ENCODE measurements at regions not wholly inside any gene's neighbourhood (a gene's known extent, or its start where the extent isn't known, plus 50 kb on each side); places are given as distances from the start of the nearest gene placed in this dataset.

DNA sequence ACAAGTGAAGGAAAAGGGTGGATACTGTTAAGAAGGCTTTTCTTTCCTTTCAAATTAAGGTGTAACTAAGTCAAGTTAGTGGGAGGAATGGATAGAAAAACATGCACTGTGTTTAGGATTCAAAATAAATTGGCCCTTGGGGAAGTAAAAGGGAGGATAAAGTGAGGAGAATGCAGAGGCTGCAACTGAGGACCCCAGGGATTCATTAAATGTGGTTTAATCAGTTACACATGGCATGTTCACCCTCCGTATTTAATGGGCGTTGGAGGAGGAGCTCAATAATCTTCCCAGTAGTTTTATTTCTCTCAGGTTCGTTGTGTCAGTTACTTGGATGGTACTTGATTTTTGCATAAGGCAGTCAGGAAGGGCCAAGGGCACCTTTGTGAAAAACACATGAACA lies 966.3 kb downstream of the JRKL start:
- DNase-seq = no peak
- WGBS, 2 donors = 68 to 73% methylated on average over 3 of the region's 3 CpGs

GRCh38 chr11:97359016-97359415 lies 969.2 kb downstream of the JRKL start:
- 89 to 90% methylated on average over 4 of the region's 4 CpGs for WGBS, 2 donors
- Histone ChIP-seq H3K36me3 (no peaks in the 10 kb centered on the region), H3K4me3 (no peak overlapping the region), H3K27me3 (no peaks in the 10 kb centered on the region), H3K27ac (no peak overlapping the region), H3K4me1 (no peaks in the 10 kb centered on the region), H3K9me3 (peaks cover 0 to 3% (median 0%) of the 10 kb centered on the region in 4 donors)
- TF ChIP-seq EP300 (IDR thresholded peaks at IDR 0.05) (no peak), POLR2A (IDR thresholded peaks at IDR 0.05) (no peak), POLR2AphosphoS5 (IDR thresholded peaks at IDR 0.05) (no peak)
- TF ChIP-seq, protein P1, sequence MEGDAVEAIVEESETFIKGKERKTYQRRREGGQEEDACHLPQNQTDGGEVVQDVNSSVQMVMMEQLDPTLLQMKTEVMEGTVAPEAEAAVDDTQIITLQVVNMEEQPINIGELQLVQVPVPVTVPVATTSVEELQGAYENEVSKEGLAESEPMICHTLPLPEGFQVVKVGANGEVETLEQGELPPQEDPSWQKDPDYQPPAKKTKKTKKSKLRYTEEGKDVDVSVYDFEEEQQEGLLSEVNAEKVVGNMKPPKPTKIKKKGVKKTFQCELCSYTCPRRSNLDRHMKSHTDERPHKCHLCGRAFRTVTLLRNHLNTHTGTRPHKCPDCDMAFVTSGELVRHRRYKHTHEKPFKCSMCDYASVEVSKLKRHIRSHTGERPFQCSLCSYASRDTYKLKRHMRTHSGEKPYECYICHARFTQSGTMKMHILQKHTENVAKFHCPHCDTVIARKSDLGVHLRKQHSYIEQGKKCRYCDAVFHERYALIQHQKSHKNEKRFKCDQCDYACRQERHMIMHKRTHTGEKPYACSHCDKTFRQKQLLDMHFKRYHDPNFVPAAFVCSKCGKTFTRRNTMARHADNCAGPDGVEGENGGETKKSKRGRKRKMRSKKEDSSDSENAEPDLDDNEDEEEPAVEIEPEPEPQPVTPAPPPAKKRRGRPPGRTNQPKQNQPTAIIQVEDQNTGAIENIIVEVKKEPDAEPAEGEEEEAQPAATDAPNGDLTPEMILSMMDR (IDR thresholded peaks at IDR 0.05) = no peak
- intact Hi-C loops (cut with DNase I) = no loop called here
- no peak for DNase-seq

More for the DNA sequence above, 966.3 kb downstream of the JRKL start:
- H3K27me3 ChIP-seq = no peaks in the 10 kb centered on the region
- TF ChIP-seq, protein P1 (IDR thresholded peaks at IDR 0.05) = no peak
- no peak for TF ChIP-seq POLR2A (IDR thresholded peaks at IDR 0.05)
- no peak for TF ChIP-seq EP300 (IDR thresholded peaks at IDR 0.05)
- TF ChIP-seq POLR2AphosphoS5 (IDR thresholded peaks at IDR 0.05) = no peak
- no peaks in the 10 kb centered on the region for H3K4me1 ChIP-seq
- H3K4me3 ChIP-seq = no peak overlapping the region
- H3K36me3 ChIP-seq = no peaks in the 10 kb centered on the region
- intact Hi-C loops (cut with DNase I) = no loop called here
- H3K27ac ChIP-seq = no peak overlapping the region
- H3K9me3 ChIP-seq = no peaks in the 10 kb centered on the region

DNA sequence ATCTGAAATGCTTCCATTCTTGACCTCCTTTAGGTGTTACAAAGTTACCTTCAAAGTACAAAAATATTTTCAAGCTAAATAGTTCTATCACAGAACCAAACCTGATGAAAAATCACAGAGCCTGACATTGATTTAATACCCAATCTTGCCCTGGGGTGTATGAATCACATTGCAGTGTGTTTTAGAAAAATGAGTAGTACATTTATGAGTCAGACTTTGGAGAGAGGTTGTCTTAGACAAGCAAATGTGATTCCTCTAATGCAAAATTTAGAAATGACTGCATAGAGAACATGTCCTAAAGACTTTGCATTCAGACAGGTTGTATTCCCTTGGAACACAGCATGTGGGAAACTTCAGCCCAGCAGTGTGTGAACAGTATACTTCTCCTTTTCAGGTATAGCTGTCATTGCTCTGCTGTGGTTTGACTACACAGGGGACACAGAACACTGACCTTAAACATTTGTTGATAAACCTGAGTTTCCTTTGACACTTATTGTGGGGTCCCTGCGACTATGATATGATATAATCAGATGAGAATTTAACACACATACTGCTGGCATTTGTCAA lies 972.1 kb downstream of the JRKL start:
- WGBS, 2 donors = 57 to 62% methylated on average over 1 of the region's 1 CpG
- H3K9me3 ChIP-seq = peaks cover 0 to 12% (median under 1%) of the 10 kb centered on the region in 4 donors
- no peak for DNase-seq
- H3K27ac ChIP-seq = no peak overlapping the region
- intact Hi-C loops (cut with DNase I) = no loop called here
- H3K4me1 ChIP-seq = no peaks in the 10 kb centered on the region
- H3K4me3 ChIP-seq = no peak overlapping the region
- no peak for TF ChIP-seq EP300 (IDR thresholded peaks at IDR 0.05)
- no peak for TF ChIP-seq POLR2A (IDR thresholded peaks at IDR 0.05)
- TF ChIP-seq POLR2AphosphoS5 (IDR thresholded peaks at IDR 0.05) = no peak
- TF ChIP-seq, protein P1 (IDR thresholded peaks at IDR 0.05) = no peak
- no peaks in the 10 kb centered on the region for H3K27me3 ChIP-seq
- H3K36me3 ChIP-seq = no peaks in the 10 kb centered on the region

GRCh38 chr11:97363331-97363730 lies 973.5 kb downstream of the JRKL start:
- peaks cover 0 to 12% (median 1%) of the 10 kb centered on the region in 4 donors for H3K9me3 ChIP-seq
- no peak overlapping the region for H3K4me3 ChIP-seq
- intact Hi-C loops (cut with DNase I) = no loop called here
- H3K36me3 ChIP-seq = no peaks in the 10 kb centered on the region
- no peaks in the 10 kb centered on the region for H3K27me3 ChIP-seq
- H3K4me1 ChIP-seq = no peaks in the 10 kb centered on the region
- no peak overlapping the region for H3K27ac ChIP-seq
- DNase-seq = no peak
- TF ChIP-seq, protein P1 (IDR thresholded peaks at IDR 0.05) = no peak
- TF ChIP-seq POLR2AphosphoS5 (IDR thresholded peaks at IDR 0.05) (no peak), EP300 (IDR thresholded peaks at IDR 0.05) (no peak), POLR2A (IDR thresholded peaks at IDR 0.05) (no peak)

GRCh38 chr11:97364047-97364446 lies 974.2 kb downstream of the JRKL start:
- peaks cover 0 to 12% (median 1%) of the 10 kb centered on the region in 4 donors for H3K9me3 ChIP-seq
- TF ChIP-seq POLR2A (IDR thresholded peaks at IDR 0.05) = no peak
- TF ChIP-seq POLR2AphosphoS5 (IDR thresholded peaks at IDR 0.05) = no peak
- TF ChIP-seq, protein P1 (IDR thresholded peaks at IDR 0.05) = no peak
- TF ChIP-seq EP300 (IDR thresholded peaks at IDR 0.05) = no peak
- intact Hi-C loops (cut with DNase I) = no loop called here
- no peaks in the 10 kb centered on the region for H3K27me3 ChIP-seq
- no peaks in the 10 kb centered on the region for H3K4me1 ChIP-seq
- 31 to 38% methylated on average over 1 of the region's 1 CpG for WGBS, 2 donors
- H3K4me3 ChIP-seq = no peak overlapping the region
- no peak overlapping the region for H3K27ac ChIP-seq
- no peaks in the 10 kb centered on the region for H3K36me3 ChIP-seq
- no peak for DNase-seq

All from sigmoid colon (tissue), 6 donors.